Hepatocyte (in vitro differentiated cells): ENCODE measurements at regions not wholly inside any gene's neighbourhood (a gene's known extent, or its start where the extent isn't known, plus 50 kb on each side); places are given as distances from the start of the nearest gene placed in this dataset.

ENCODE experiments used
- DNase-seq: peaks from one replicate; pipeline ENCODE4 v3.0.0-alpha.2; 2016; ENCODE audit warnings: low spot score
- H2AFZ ChIP-seq: fragments of 200-600 bp; sonication (generic); 2 replicates; pipeline ENCODE4 v1.6.0; 2016; ENCODE audit warnings: antibody characterized with exemption, mild to moderate bottlenecking
- H3K27ac ChIP-seq: fragments of 200-600 bp; sonication (generic); 2 replicates; pipeline ENCODE4 v1.5.1; 2016; ENCODE audit warnings: mild to moderate bottlenecking
- H3K27me3 ChIP-seq: fragments of 200-600 bp; sonication (generic); 2 replicates; pipeline ENCODE4 v1.6.1; 2016
- H3K36me3 ChIP-seq: fragments of 200-600 bp; sonication (generic); replicated peaks from 2 replicates; pipeline ENCODE4 v1.5.1; 2016; ENCODE audit warnings: low read depth; ENCODE audit not compliant: insufficient read depth
- H3K4me1 ChIP-seq: fragments of 200-600 bp; sonication (generic); 2 replicates; pipeline ENCODE4 v1.5.1; 2016; ENCODE audit warnings: mild to moderate bottlenecking, moderate library complexity; ENCODE audit not compliant: insufficient read depth
- H3K4me2 ChIP-seq: fragments of 200-600 bp; sonication (generic); 2 replicates; pipeline ENCODE4 v1.6.0; 2016
- H3K4me3 ChIP-seq: fragments of 200-600 bp; sonication (generic); 2 replicates; pipeline ENCODE4 v1.5.1; 2016; ENCODE audit warnings: mild to moderate bottlenecking
- H3K79me2 ChIP-seq: fragments of 200-600 bp; sonication (generic); 2 replicates; pipeline ENCODE4 v1.6.0; 2017; ENCODE audit warnings: mild to moderate bottlenecking
- H3K9me2 ChIP-seq: fragments of 200-600 bp; sonication (generic); replicated peaks from 2 replicates; pipeline ENCODE4 v1.6.0; 2017; ENCODE audit warnings: mild to moderate bottlenecking; ENCODE audit not compliant: insufficient read depth
- H3K9me3 ChIP-seq: fragments of 200-600 bp; sonication (generic); 2 replicates; pipeline ENCODE4 v1.5.1; 2016; ENCODE audit warnings: low read depth, mild to moderate bottlenecking
- H4K20me1 ChIP-seq: fragments of 200-600 bp; sonication (generic); 2 replicates; pipeline ENCODE4 v1.6.0; 2016; ENCODE audit warnings: mild to moderate bottlenecking; ENCODE audit not compliant: insufficient read depth, poor library complexity, severe bottlenecking
- CTCF ChIP-seq: fragments of 200-600 bp; sonication (generic); IDR thresholded peaks from 2 replicates; pipeline ENCODE4 v1.5.1; 2016; ENCODE audit warnings: antibody characterized with exemption, mild to moderate bottlenecking; ENCODE audit not compliant: poor library complexity
- EZH2 ChIP-seq: fragments of 200-600 bp; sonication (generic); IDR thresholded peaks from 2 replicates; pipeline ENCODE4 v1.6.1; 2016; ENCODE audit warnings: antibody characterized with exemption, mild to moderate bottlenecking, borderline replicate concordance
- EZH2phosphoT487 ChIP-seq: fragments of 200-600 bp; sonication (generic); IDR thresholded peaks from one replicate; pipeline ENCODE4 v1.6.1; 2018; ENCODE audit warnings: antibody characterized with exemption, mild to moderate bottlenecking, low read depth, moderate library complexity; ENCODE audit not compliant: unreplicated experiment, severe bottlenecking
- WGBS: methylation state at CpG from one replicate; pipeline ENCODE4 v1.1.6; 2016; ENCODE audit warnings: low lambda C conversion rate; ENCODE audit errors: missing lambda C conversion rate; 5-methylcytosine and 5-hydroxymethylcytosine counted together

- no peak overlapping the region for H3K4me2 ChIP-seq
- H2AFZ ChIP-seq = no peak overlapping the region
- DNase-seq = no peak
- H3K27me3 ChIP-seq = no peaks in the 10 kb centered on the region
- H3K79me2 ChIP-seq = no peaks in the 10 kb centered on the region
- no peak overlapping the region for H3K27ac ChIP-seq
- no peaks in the 10 kb centered on the region for H3K9me3 ChIP-seq
- H3K9me2 ChIP-seq = no peaks in the 10 kb centered on the region
- peaks cover 22% of the 10 kb centered on the region for H3K4me1 ChIP-seq
- no peaks in the 10 kb centered on the region for H3K36me3 ChIP-seq
- 65% methylated on average over 4 of the region's 4 CpGs for WGBS
- TF ChIP-seq CTCF (no peak), EZH2 (no peak), EZH2phosphoT487 (no peak)
- no peaks in the 10 kb centered on the region for H4K20me1 ChIP-seq
- H3K4me3 ChIP-seq = no peak overlapping the region
Observed at GRCh38 chr15:66927201-66928077, 138.0 kb upstream of the SMAD3 start.

- DNase-seq = no peak
- H3K27me3 ChIP-seq = no peaks in the 10 kb centered on the region
- H3K79me2 ChIP-seq = no peaks in the 10 kb centered on the region
- no peak overlapping the region for H2AFZ ChIP-seq
- peaks cover 22% of the 10 kb centered on the region for H3K4me1 ChIP-seq
- no peaks in the 10 kb centered on the region for H3K9me3 ChIP-seq
- H3K27ac ChIP-seq = no peak overlapping the region
- H4K20me1 ChIP-seq = no peaks in the 10 kb centered on the region
- H3K4me2 ChIP-seq = no peak overlapping the region
- TF ChIP-seq CTCF (no peak), EZH2 (no peak), EZH2phosphoT487 (no peak)
- H3K4me3 ChIP-seq = no peak overlapping the region
- H3K9me2 ChIP-seq = no peaks in the 10 kb centered on the region
- no peaks in the 10 kb centered on the region for H3K36me3 ChIP-seq
Observed at GRCh38 chr15:66928101-66928500, 137.3 kb upstream of the SMAD3 start.

- Histone ChIP-seq H3K4me1 (peaks cover 22% of the 10 kb centered on the region), H3K27ac (no peak overlapping the region), H3K36me3 (no peaks in the 10 kb centered on the region), H3K9me3 (no peaks in the 10 kb centered on the region), H3K4me2 (no peak overlapping the region), H2AFZ (no peak overlapping the region), H3K79me2 (no peaks in the 10 kb centered on the region), H3K9me2 (no peaks in the 10 kb centered on the region), H4K20me1 (no peaks in the 10 kb centered on the region), H3K4me3 (no peak overlapping the region), H3K27me3 (no peaks in the 10 kb centered on the region)
- DNase-seq = no peak
- no CpG with 5 or more reads among the region's 1 CpG for WGBS
- TF ChIP-seq EZH2 (no peak), CTCF (no peak), EZH2phosphoT487 (no peak)
Observed at GRCh38 chr15:66928784-66929183, 136.6 kb upstream of the SMAD3 start.

GRCh38 chr15:66929843-66930402, 135.5 kb upstream of the SMAD3 start:
- peaks cover 22% of the 10 kb centered on the region for H3K4me1 ChIP-seq
- 61% methylated on average over 2 of the region's 2 CpGs for WGBS
- no peaks in the 10 kb centered on the region for H3K9me3 ChIP-seq
- no peak overlapping the region for H3K27ac ChIP-seq
- H3K79me2 ChIP-seq = no peaks in the 10 kb centered on the region
- no peaks in the 10 kb centered on the region for H4K20me1 ChIP-seq
- H3K4me3 ChIP-seq = no peak overlapping the region
- no peaks in the 10 kb centered on the region for H3K36me3 ChIP-seq
- TF ChIP-seq CTCF = no peak
- H2AFZ ChIP-seq = no peak overlapping the region
- no peaks in the 10 kb centered on the region for H3K27me3 ChIP-seq
- no peak for DNase-seq
- H3K4me2 ChIP-seq = no peak overlapping the region
- no peaks in the 10 kb centered on the region for H3K9me2 ChIP-seq
